NB4 (cell line): ENCODE measurements at regions not wholly inside any gene's neighbourhood (a gene's known extent, or its start where the extent isn't known, plus 50 kb on each side); places are given as distances from the start of the nearest gene placed in this dataset.

Experiments used
- MYC ChIP-seq: IDR thresholded peaks from 2 replicates; pipeline ENCODE4 v1.6.1; 2011; ENCODE audit warnings: low read depth, low read length
- POLR2A ChIP-seq: IDR thresholded peaks from 2 replicates; pipeline ENCODE4 v1.6.1; 2011; ENCODE audit warnings: mild to moderate bottlenecking; ENCODE audit not compliant: insufficient read length; ENCODE audit errors: extremely low read depth
- TF ChIP-seq, protein P1 (sequence below): IDR thresholded peaks from one replicate; pipeline ENCODE4 v1.5.1; 2012; ENCODE audit warnings: low read depth, low read length
- TF ChIP-seq, protein P2 (sequence below): IDR thresholded peaks from 2 replicates; pipeline ENCODE4 v1.6.1; 2011; ENCODE audit warnings: low read depth, low read length

DNA sequence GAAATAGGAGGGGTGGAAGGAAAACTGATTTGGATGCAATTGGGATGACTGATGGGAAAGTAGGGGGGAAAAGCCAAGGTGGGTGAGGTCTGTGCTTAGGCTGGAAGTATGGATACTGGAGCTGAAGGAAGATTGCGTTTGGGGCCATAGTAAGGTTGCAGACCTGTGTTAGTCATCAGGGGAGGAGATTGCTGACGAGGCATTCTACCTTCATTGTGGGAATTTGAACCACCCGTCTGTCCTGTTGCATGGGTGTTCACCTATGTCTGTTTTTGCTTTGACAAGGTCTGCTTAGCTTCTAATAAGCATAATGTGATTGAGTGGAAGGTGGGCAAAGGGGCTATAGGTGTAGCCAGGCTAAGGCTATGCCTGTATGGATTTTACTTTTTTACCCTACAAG is 323.8 kb downstream of the BLID start:
- no peak for TF ChIP-seq POLR2A
- TF ChIP-seq, protein P1, sequence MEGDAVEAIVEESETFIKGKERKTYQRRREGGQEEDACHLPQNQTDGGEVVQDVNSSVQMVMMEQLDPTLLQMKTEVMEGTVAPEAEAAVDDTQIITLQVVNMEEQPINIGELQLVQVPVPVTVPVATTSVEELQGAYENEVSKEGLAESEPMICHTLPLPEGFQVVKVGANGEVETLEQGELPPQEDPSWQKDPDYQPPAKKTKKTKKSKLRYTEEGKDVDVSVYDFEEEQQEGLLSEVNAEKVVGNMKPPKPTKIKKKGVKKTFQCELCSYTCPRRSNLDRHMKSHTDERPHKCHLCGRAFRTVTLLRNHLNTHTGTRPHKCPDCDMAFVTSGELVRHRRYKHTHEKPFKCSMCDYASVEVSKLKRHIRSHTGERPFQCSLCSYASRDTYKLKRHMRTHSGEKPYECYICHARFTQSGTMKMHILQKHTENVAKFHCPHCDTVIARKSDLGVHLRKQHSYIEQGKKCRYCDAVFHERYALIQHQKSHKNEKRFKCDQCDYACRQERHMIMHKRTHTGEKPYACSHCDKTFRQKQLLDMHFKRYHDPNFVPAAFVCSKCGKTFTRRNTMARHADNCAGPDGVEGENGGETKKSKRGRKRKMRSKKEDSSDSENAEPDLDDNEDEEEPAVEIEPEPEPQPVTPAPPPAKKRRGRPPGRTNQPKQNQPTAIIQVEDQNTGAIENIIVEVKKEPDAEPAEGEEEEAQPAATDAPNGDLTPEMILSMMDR: no peak
- TF ChIP-seq, protein P2, sequence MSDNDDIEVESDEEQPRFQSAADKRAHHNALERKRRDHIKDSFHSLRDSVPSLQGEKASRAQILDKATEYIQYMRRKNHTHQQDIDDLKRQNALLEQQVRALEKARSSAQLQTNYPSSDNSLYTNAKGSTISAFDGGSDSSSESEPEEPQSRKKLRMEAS: no peak
- no peak for TF ChIP-seq MYC
